HG03060 (cell line): ENCODE measurements at regions not wholly inside any gene's neighbourhood (a gene's known extent, or its start where the extent isn't known, plus 50 kb on each side); places are given as distances from the start of the nearest gene placed in this dataset.
"Not testable (repeated sequence)": the region's sequence is repeated elsewhere in the genome, so short reads cannot be mapped to it uniquely, and the experiment has no call there.

ENCODE experiments used
- ATAC-seq: cut with Tn5 transposase; IDR thresholded peaks from one replicate; pipeline ENCODE4 v1.9.1; 2021; ENCODE audit warnings: low read depth, moderate number of reproducible peaks; ENCODE audit not compliant: unreplicated experiment

- ATAC-seq: not testable (repeated sequence)
Observed at GRCh38 chr5:34258598-34258997, 215.6 kb upstream of the C1QTNF3 start.

DNA sequence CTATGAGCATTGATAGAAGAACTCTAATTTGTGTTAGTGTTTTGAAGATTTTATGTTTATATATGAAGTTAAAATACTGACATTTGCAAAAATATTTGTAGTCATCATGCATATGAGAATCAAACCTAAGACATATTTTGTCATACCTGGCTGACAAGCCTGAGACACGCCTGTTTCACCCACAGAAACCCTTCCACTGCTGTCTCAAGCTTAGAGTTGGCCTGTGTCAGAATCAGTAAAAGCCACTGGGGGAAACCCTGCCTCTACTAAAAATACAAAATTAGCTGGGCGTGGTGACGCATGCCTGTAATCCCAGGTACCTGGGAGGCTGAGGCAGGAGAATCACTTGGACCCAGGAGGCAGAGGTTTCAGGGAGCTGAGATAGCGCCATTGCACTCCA is 218.0 kb upstream of the C1QTNF3 start:
- ATAC-seq: not testable (repeated sequence)

DNA sequence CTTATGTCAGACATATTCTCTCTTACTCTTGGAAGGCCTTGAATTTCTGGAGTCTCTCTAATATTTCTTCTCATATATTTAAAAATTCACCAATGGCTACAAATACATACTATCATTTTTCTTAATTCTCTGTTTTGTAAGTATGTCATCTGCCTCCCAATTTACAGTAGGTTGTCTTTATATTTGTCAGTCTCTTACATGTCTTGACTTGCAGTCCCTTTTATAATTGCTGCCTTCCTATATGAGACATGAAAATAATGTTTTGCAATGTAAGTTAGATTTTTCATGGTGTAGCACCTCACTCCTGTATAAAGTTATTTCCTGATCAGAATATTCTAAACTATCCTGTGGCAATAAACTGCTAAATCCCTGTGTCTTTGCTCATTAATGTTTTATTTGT is 223.1 kb upstream of the C1QTNF3 start:
- not testable (repeated sequence) for ATAC-seq

DNA sequence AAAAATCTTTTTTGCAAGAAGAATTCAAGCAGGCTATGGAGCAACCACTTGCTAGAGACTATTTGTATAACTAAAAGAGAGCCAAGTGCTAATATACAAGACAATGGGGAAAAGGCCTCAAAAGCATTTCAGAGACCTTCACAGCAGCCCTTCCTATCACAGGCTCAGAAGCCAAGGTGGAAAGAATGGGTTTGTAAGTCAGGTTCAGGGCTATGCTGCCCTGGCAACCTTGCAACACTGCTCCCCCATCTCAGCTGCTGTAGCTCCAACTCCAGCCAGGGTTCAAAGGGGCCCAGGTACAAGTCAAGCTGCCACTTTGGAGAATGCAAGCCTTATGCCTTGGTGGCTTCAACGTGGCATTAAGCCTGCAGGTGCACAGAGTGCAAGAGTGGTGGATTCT is 253.7 kb upstream of the C1QTNF3 start:
- ATAC-seq: not testable (repeated sequence)

- not testable (repeated sequence) for ATAC-seq
Observed at GRCh38 chr5:34329201-34329600, 286.2 kb upstream of the C1QTNF3 start.

DNA sequence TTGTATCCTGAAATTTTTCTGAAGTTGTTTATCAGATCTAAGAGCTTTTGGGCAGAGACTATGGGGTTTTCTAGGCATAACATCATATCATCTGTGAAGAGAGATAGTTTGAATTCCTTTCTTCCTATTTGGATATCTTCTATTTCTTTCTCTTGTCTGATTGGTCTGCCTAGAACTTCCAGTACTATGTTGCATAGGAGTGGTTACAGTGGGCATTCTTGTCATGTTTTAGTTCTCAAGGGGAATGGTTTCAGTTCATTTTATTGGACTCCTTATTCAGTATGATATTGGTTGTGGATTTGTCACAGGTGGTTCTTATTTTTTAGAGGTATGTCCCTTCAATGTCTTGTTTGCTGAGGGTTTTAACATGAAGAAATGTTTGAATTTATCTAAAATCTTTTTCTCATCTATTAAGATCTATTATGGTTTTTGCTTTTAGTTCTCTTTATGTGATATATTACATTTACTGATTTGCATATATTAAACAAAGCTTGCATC is 286.6 kb upstream of the C1QTNF3 start:
- ATAC-seq: not testable (repeated sequence)

- not testable (repeated sequence) for ATAC-seq
Observed at GRCh38 chr5:34331928-34332454, 289.0 kb upstream of the C1QTNF3 start.

DNA sequence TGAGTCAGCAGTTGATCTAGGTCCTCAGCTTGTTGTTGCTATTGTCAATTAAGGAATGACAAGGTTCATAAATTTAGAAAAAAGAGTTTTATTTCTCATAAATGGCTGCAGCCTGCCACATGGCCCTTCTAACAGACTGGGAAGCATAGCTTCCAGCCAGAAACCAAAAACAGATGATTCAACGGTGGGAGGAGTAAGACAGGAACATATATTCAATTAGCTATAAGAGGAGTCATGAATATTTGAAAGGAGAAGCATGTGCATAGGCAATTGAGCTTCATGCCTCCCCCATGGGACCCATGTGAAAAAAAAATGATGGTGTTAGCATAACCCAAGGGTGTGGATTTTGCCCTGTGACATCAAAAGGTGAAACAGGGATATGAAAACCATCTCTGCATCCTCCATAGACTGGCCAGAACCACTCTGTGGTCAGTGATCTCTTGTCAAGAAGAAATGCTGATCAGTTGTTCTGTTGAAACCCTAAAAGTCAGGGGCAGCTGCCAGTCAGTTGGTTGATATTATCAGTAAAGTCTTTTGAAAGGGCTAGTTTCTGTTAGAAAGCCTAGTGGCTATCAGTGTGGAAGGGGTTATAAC is 296.5 kb upstream of the C1QTNF3 start:
- not testable (repeated sequence) for ATAC-seq

- not testable (repeated sequence) for ATAC-seq
Observed at GRCh38 chr5:34354440-34354839, 301.7 kb upstream of the RAI14 start.

DNA sequence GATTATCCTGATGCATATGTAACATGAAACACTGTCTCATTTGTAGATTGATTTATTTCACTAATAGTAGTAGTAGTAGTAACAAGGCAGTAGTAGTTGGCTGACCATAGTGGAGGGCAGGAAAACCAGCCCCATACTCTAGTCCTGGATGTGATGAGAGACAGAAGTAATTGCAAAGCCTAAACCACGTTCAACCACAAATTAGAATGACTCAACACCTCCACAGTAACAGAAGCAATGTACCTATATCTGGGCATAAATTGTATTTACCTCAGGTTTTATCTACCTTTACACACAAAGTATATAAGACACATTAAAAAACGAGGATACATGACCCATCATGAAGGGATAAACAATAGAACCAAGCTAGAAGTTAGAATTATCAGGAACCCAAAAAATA is 284.7 kb upstream of the RAI14 start:
- not testable (repeated sequence) for ATAC-seq

DNA sequence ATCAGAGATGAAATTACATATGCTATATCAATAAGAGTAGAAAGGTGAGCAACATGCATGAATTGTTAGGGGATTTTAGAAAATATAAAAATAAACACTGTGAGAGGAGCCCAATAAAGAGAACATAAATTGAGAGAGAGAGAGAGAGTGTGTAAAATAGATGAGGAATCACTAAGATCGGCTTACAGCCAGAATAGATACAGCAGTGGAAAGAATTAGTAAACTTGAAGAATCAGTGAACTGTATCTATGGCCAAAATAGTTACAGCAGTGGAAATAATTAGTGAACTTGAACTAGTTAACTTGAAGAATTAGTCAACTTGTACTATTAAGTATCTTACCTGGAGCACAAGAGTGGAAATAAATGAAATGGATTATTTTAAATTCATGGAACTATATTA is 284.3 kb upstream of the RAI14 start:
- ATAC-seq: not testable (repeated sequence)

- ATAC-seq: not testable (repeated sequence)
Observed at GRCh38 chr5:34372739-34373138, 283.4 kb upstream of the RAI14 start.

DNA sequence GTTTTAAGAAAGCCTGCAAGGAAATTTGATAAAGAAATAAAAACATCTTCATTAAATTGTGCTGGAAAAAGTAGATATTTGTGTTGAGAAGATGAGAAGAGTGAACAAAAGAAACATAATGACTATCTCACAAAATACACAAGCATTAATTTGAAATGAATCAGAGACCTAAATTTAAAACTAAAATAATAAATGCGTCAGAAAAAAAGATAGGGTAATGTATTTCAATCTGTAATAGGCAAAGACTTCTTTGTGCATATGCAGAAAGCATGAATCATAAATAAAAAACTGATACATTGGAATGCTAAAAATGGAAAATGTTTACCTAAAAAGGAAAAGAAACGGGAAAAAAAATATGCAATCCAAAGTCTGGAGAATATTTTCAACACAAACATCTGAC is 278.5 kb upstream of the RAI14 start:
- not testable (repeated sequence) for ATAC-seq

DNA sequence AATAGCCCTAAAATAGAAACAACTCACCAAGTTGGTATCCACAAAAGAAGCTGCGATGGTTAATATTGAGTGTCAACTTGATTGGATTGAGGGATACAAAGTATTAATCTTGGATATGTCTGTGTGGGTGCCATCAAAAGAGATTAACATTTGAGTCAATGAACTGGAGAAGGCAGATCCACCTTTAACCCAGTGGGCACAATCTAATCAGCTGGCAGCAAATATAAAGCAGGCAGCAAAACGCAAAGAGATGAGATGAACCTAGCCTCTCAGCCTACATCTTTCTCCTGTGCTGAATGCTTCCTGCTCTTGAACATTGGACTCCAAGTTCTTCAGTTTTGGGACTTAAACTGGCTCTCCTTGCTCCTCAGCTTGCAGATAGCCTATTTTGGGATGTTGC is 277.6 kb upstream of the RAI14 start:
- not testable (repeated sequence) for ATAC-seq

GRCh38 chr5:34388754-34389153 is 267.4 kb upstream of the RAI14 start:
- not testable (repeated sequence) for ATAC-seq

- no peak for ATAC-seq
Observed at GRCh38 chr5:34409373-34409772, 246.8 kb upstream of the RAI14 start.

GRCh38 chr5:34410411-34411139 is 245.6 kb upstream of the RAI14 start:
- ATAC-seq: no peak

- no peak for ATAC-seq
Observed at GRCh38 chr5:34411470-34412346, 244.4 kb upstream of the RAI14 start.

DNA sequence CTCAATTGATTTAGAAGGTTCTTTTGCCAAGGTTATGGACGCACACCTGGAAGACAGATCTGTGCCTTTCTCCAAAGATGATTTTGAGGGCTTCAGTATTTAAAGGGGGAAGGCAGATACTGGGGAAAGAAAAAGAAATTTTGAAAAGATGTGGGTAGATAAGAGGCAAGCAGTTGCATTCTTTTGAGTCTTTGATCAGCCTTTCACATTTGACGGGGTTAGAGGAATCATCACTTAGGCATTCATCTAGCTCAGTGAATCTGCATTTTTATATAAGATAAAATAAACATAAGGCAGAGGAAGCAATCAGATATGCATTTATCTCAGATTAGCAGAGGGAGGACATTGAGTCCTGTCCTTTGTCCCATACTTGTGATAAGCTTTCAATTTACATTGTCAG is 243.4 kb upstream of the RAI14 start:
- ATAC-seq: no peak

GRCh38 chr5:34415559-34416198 is 240.4 kb upstream of the RAI14 start:
- ATAC-seq: peak; percentile 89
